H1 (cell line): ENCODE measurements at regions not wholly inside any gene's neighbourhood (a gene's known extent, or its start where the extent isn't known, plus 50 kb on each side); places are given as distances from the start of the nearest gene placed in this dataset.

ENCODE experiments used
- CTCF ChIA-PET: fragments of 300-600 bp; sonication (Branson Sonifier 250); formaldehyde crosslinking; loops from one replicate; lab custom pipeline; 2021; ENCODE audit not compliant: partially characterized antibody; lab: Charles Lee
- POLR2A ChIA-PET: fragments of 300-600 bp; sonication (Branson Sonifier 250); formaldehyde crosslinking; loops from one replicate; lab custom pipeline; 2021; ENCODE audit warnings: inconsistent platforms; ENCODE audit not compliant: partially characterized antibody; lab: Charles Lee
- DNase-seq, 2 experiments: peaks; one replicate each; pipeline versions ENCODE4 v3.0.0 to v3.0.0-alpha.2; 2010 to 2022; ENCODE audit warnings: low spot score in 2 of 2, low read depth in 1 of 2, mixed read lengths in 1 of 2
- FAIRE-seq: peaks from 2 replicates; lab custom pipeline; 2011; peaks lifted over from hg19 to GRCh38; lab: Jason Lieb, UNC
- H2AFZ ChIP-seq: 2 replicates; pipeline ENCODE4 v1.8.1; 2012; ENCODE audit warnings: low read length, inconsistent platforms
- H2AK5ac ChIP-seq: 2 replicates; pipeline ENCODE4 v1.6.1; 2013; ENCODE audit warnings: low read depth, low read length
- H2BK120ac ChIP-seq: replicated peaks from 2 replicates; pipeline ENCODE3; 2013; ENCODE audit warnings: low read depth, low read length, inconsistent platforms
- H2BK12ac ChIP-seq: 2 replicates; pipeline ENCODE4 v1.6.1; 2013; ENCODE audit warnings: low read depth, low read length
- H2BK15ac ChIP-seq: 2 replicates; pipeline ENCODE4 v1.6.1; 2013; ENCODE audit warnings: low read length
- H2BK20ac ChIP-seq: 2 replicates; pipeline ENCODE4 v1.6.1; 2013; ENCODE audit warnings: low read length
- H2BK5ac ChIP-seq: 2 replicates; pipeline ENCODE4 v1.6.1; 2013; ENCODE audit warnings: low read depth, low read length
- H3K14ac ChIP-seq: 2 replicates; pipeline ENCODE4 v1.6.1; 2013; ENCODE audit warnings: inconsistent platforms; ENCODE audit not compliant: insufficient read length
- H3K18ac ChIP-seq: 2 replicates; pipeline ENCODE4 v1.6.1; 2013; ENCODE audit warnings: low read length; ENCODE audit errors: extremely low read depth
- H3K23ac ChIP-seq: 2 replicates; pipeline ENCODE4 v1.6.1; 2013; ENCODE audit warnings: inconsistent platforms; ENCODE audit not compliant: insufficient read length
- H3K23me2 ChIP-seq: 2 replicates; pipeline ENCODE4 v1.6.1; 2013; ENCODE audit warnings: low read depth, low read length
- H3K27ac ChIP-seq: 2 replicates; pipeline ENCODE4 v1.6.1; 2011; ENCODE audit warnings: low read depth, low read length, inconsistent platforms
- H3K27me3 ChIP-seq, 4 experiments: replicated peaks in 1 of 4; 1 replicate in 1 of 4; 2 replicates in 3 of 4; pipeline versions ENCODE4 v1.6.1 to v1.8.1; 2011 to 2013; ENCODE audit warnings: low read length in 3 of 4, mild to moderate bottlenecking in 3 of 4, inconsistent platforms in 2 of 4, mixed read lengths in 2 of 4, moderate library complexity in 1 of 4; ENCODE audit not compliant: control insufficient read depth in 3 of 4, insufficient read depth in 3 of 4; ENCODE audit errors: extremely low read depth in 1 of 4
- H3K36me3 ChIP-seq, 4 experiments: 2 replicates each; pipeline versions ENCODE4 v1.6.1 to v1.8.1; 2011 to 2013; ENCODE audit warnings: mild to moderate bottlenecking in 4 of 4, low read length in 3 of 4, moderate library complexity in 2 of 4, control low read depth in 1 of 4, inconsistent platforms in 1 of 4; ENCODE audit not compliant: insufficient read depth in 4 of 4, control insufficient read depth in 2 of 4
- H3K4ac ChIP-seq: replicated peaks from 2 replicates; pipeline ENCODE3; 2013; ENCODE audit warnings: low read length, low read depth, mixed read lengths, inconsistent platforms; ENCODE audit not compliant: insufficient read length
- H3K4me1 ChIP-seq, 4 experiments: replicated peaks in 1 of 4; 1 replicate in 1 of 4; 2 replicates in 3 of 4; pipeline versions ENCODE4 v1.6.1 to v1.8.1; 2011 to 2013; ENCODE audit warnings: low read length in 3 of 4, inconsistent platforms in 2 of 4, mixed read lengths in 1 of 4; ENCODE audit not compliant: insufficient read depth in 4 of 4, control insufficient read depth in 3 of 4
- H3K4me2 ChIP-seq, 2 experiments: 2 replicates each; pipeline versions ENCODE4 v1.6.1 to v1.8.1; 2011 to 2013; ENCODE audit warnings: low read depth in 2 of 2, low read length in 2 of 2, control low read depth in 1 of 2, inconsistent platforms in 1 of 2, mild to moderate bottlenecking in 1 of 2; ENCODE audit not compliant: insufficient read depth in 1 of 2
- H3K4me3 ChIP-seq, 4 experiments: fragments of 200-600, 300-600 bp in 1 of 4; sonication (generic), shearing (Covaris generic), sonication (Bioruptor Twin) in 1 of 4; 2 replicates each; pipeline versions ENCODE4 v1.5.1 to v1.8.1; 2011 to 2016; ENCODE audit warnings: low read length in 4 of 4, low read depth in 3 of 4, control low read depth in 2 of 4, inconsistent platforms in 2 of 4, mild to moderate bottlenecking in 2 of 4, mixed read lengths in 1 of 4, moderate library complexity in 1 of 4; ENCODE audit not compliant: insufficient read depth in 2 of 4; ENCODE audit errors: extremely low read depth in 1 of 4
- H3K56ac ChIP-seq: replicated peaks from 2 replicates; pipeline ENCODE3; 2013; ENCODE audit warnings: low read depth, mild to moderate bottlenecking, mixed read lengths, low read length, inconsistent platforms; ENCODE audit not compliant: insufficient read length
- H3K79me1 ChIP-seq: 2 replicates; pipeline ENCODE4 v1.6.1; 2013; ENCODE audit warnings: low read depth, low read length, control low read depth
- H3K79me2 ChIP-seq, 2 experiments: 2 replicates each; pipeline versions ENCODE4 v1.6.1 to v1.8.1; 2012 to 2013; ENCODE audit warnings: low read length in 2 of 2, mild to moderate bottlenecking in 2 of 2, inconsistent platforms in 1 of 2; ENCODE audit not compliant: insufficient read depth in 2 of 2, control insufficient read depth in 1 of 2
- H3K9ac ChIP-seq, 4 experiments: replicated peaks in 1 of 4; 1 replicate in 1 of 4; 2 replicates in 3 of 4; pipeline versions ENCODE4 v1.6.1 to v1.8.1; 2011 to 2013; ENCODE audit warnings: low read depth in 3 of 4, low read length in 3 of 4, control low read depth in 2 of 4, mild to moderate bottlenecking in 2 of 4, moderate library complexity in 2 of 4, inconsistent platforms in 1 of 4; ENCODE audit errors: extremely low read depth in 1 of 4
- H3K9me3 ChIP-seq, 2 experiments: 2 replicates each; pipeline versions ENCODE4 v1.6.1 to v1.8.1; 2012 to 2013; ENCODE audit warnings: mild to moderate bottlenecking in 2 of 2, moderate library complexity in 2 of 2, control low read depth in 1 of 2, inconsistent platforms in 1 of 2, low read depth in 1 of 2, low read length in 1 of 2, mixed read lengths in 1 of 2; ENCODE audit not compliant: insufficient read depth in 2 of 2
- H4K20me1 ChIP-seq, 2 experiments: replicated peaks in 1 of 2; 2 replicates each; pipeline versions ENCODE3 to v1.8.1; 2011 to 2013; ENCODE audit warnings: inconsistent platforms in 2 of 2, low read length in 2 of 2, mild to moderate bottlenecking in 1 of 2; ENCODE audit not compliant: insufficient read depth in 2 of 2, control insufficient read depth in 1 of 2
- H4K5ac ChIP-seq: 2 replicates; pipeline ENCODE4 v1.6.1; 2013; ENCODE audit warnings: low read length, low read depth, mixed read lengths, inconsistent platforms; ENCODE audit not compliant: insufficient read length
- H4K8ac ChIP-seq: 2 replicates; pipeline ENCODE4 v1.8.0; 2013; ENCODE audit warnings: mild to moderate bottlenecking, moderate library complexity, low read length, inconsistent platforms; ENCODE audit not compliant: insufficient read depth; ENCODE audit errors: extremely low read depth
- H4K91ac ChIP-seq: replicated peaks from 2 replicates; pipeline ENCODE3; 2013; ENCODE audit warnings: low read length, mixed read lengths, inconsistent platforms; ENCODE audit not compliant: insufficient read length
- CEBPB ChIP-seq: IDR thresholded peaks from 2 replicates; pipeline ENCODE4 v1.6.1; 2012; ENCODE audit warnings: low read depth, low read length
- CHD2 ChIP-seq: IDR thresholded peaks from 2 replicates; pipeline ENCODE4 v1.6.1; 2012; ENCODE audit warnings: low read length, improper control_type of control experiment
- KDM1A ChIP-seq: fragments of 200-600, 300-600 bp; sonication (generic); IDR thresholded peaks from 2 replicates; pipeline ENCODE4 v1.7.1; 2016; ENCODE audit warnings: mild to moderate bottlenecking, low read length, borderline replicate concordance
- KDM4A ChIP-seq: IDR thresholded peaks from one replicate; pipeline ENCODE4 v1.7.1; 2012; ENCODE audit warnings: low read depth, mild to moderate bottlenecking, moderate library complexity, low read length, inconsistent platforms; ENCODE audit not compliant: severe bottlenecking
- KDM5A ChIP-seq: fragments of 200-600 bp; IDR thresholded peaks from 2 replicates; pipeline ENCODE4 v1.7.1; 2012; ENCODE audit warnings: mild to moderate bottlenecking, low read length, inconsistent platforms, mixed read lengths
- MAFK ChIP-seq: IDR thresholded peaks from 2 replicates; pipeline ENCODE4 v1.6.1; 2012; ENCODE audit warnings: low read depth, mild to moderate bottlenecking, improper control_type of control experiment, low read length
- POLR2AphosphoS5 ChIP-seq: IDR thresholded peaks from 2 replicates; pipeline ENCODE4 v1.6.1; 2011; ENCODE audit warnings: low read depth, low read length
- POU5F1 ChIP-seq: IDR thresholded peaks from 2 replicates; pipeline ENCODE4 v1.6.1; 2011; ENCODE audit warnings: low read depth, mild to moderate bottlenecking, low read length, moderate library complexity
- RFX5 ChIP-seq: IDR thresholded peaks from 2 replicates; pipeline ENCODE4 v1.6.1; 2011; ENCODE audit warnings: low read depth, low read length, improper control_type of control experiment, borderline replicate concordance
- SIX5 ChIP-seq: IDR thresholded peaks from 2 replicates; pipeline ENCODE4 v1.6.1; 2011; ENCODE audit warnings: mild to moderate bottlenecking, low read depth, low read length
- SP1 ChIP-seq: IDR thresholded peaks from 2 replicates; pipeline ENCODE4 v1.6.1; 2011; ENCODE audit warnings: low read depth, low read length
- TCF12 ChIP-seq: IDR thresholded peaks from 2 replicates; pipeline ENCODE4 v1.6.1; 2011; ENCODE audit warnings: low read depth, mild to moderate bottlenecking, low read length
- ZNF274 ChIP-seq: IDR thresholded peaks from 2 replicates; pipeline ENCODE4 v1.7.0; 2012; ENCODE audit warnings: low read length, borderline replicate concordance; ENCODE audit errors: extremely low read depth
- WGBS, 2 experiments: shearing (Covaris generic) in 1 of 2; methylation state at CpG; one replicate each; pipeline versions ENCODE4 v1.1.6 to v1.1.7; 2013 to 2015; ENCODE audit warnings: low lambda C conversion rate in 2 of 2, mixed read lengths in 2 of 2, inconsistent platforms in 1 of 2, low coverage in 1 of 2, missing lambda C conversion rate in 1 of 2; ENCODE audit not compliant: insufficient replicate concordance in 2 of 2, insufficient coverage in 1 of 2, insufficient read length in 1 of 2; ENCODE audit errors: extremely low coverage in 1 of 2, missing lambda C conversion rate in 1 of 2; 5-methylcytosine and 5-hydroxymethylcytosine counted together
- TF ChIP-seq, protein P1 (sequence below): IDR thresholded peaks from 2 replicates; pipeline ENCODE4 v1.6.1; 2011; ENCODE audit warnings: low read length, improper control_type of control experiment
- TF ChIP-seq, protein P2 (sequence below): IDR thresholded peaks from 2 replicates; pipeline ENCODE4 v1.6.1; 2012; ENCODE audit warnings: inconsistent platforms

DNA sequence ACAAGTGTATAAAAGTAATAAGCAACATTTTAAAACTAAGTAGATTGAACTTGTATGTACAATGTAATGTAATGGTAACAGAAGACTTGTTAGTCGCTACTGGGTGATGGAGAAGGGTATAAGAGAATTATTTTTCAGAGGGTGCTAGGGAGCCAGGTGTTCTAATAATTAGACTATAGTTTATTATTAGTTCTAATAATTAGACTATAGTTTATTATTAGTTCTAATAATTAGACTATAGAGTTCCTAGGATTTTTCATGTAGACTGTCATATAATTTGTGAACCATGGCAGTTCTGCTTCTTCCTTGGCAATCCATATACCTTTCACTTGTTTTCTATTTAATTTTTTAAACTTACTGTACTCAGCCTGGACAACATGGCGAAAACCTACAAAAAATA is 117.3 kb upstream of the TSPAN5 start:
- Histone ChIP-seq H3K56ac (no peak overlapping the region), H3K4ac (no peak overlapping the region), H4K91ac (no peak overlapping the region), H4K5ac (no peak overlapping the region), H4K20me1 (no peaks in the 10 kb centered on the region), H3K23ac (no peak overlapping the region), H2BK15ac (no peak overlapping the region), H2BK12ac (no peak overlapping the region), H3K14ac (no peak overlapping the region), H3K9ac (no peak overlapping the region), H2AFZ (no peak overlapping the region), H3K4me1 (peaks cover 0 to 2% (median 0%) of the 10 kb centered on the region in 4 experiments; a peak in 1 of 7 replicates), H2BK20ac (no peak overlapping the region), H3K4me3 (no peak overlapping the region), H2BK120ac (no peak overlapping the region), H2AK5ac (no peak overlapping the region), H3K36me3 (no peaks in the 10 kb centered on the region), H2BK5ac (no peak overlapping the region), H3K27me3 (no peaks in the 10 kb centered on the region; a peak in 1 of 7 replicates), H3K9me3 (no peaks in the 10 kb centered on the region), H3K27ac (no peak overlapping the region), H3K79me1 (no peaks in the 10 kb centered on the region), H3K18ac (no peak overlapping the region), H3K79me2 (no peaks in the 10 kb centered on the region), H4K8ac (no peak overlapping the region), H3K23me2 (no peaks in the 10 kb centered on the region; the same call in 1 of the 2 replicates), H3K4me2 (no peak overlapping the region)
- FAIRE-seq: no peak
- POLR2A ChIA-PET: no interaction called here
- WGBS, 2 experiments: 91% methylated on average over 2 of the region's 2 CpGs; no CpG with 5 or more reads in 1 of the 2 experiments
- DNase-seq: no peak
- CTCF ChIA-PET: no interaction called here
- TF ChIP-seq SP1 (no peak), ZNF274 (no peak), CEBPB (no peak), KDM5A (no peak), POLR2AphosphoS5 (no peak), CHD2 (no peak), TCF12 (no peak), SIX5 (no peak), KDM1A (no peak), KDM4A (no peak), MAFK (no peak), RFX5 (no peak), POU5F1 (no peak)
- TF ChIP-seq, protein P1, sequence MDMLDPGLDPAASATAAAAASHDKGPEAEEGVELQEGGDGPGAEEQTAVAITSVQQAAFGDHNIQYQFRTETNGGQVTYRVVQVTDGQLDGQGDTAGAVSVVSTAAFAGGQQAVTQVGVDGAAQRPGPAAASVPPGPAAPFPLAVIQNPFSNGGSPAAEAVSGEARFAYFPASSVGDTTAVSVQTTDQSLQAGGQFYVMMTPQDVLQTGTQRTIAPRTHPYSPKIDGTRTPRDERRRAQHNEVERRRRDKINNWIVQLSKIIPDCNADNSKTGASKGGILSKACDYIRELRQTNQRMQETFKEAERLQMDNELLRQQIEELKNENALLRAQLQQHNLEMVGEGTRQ: no peak
- TF ChIP-seq, protein P2, sequence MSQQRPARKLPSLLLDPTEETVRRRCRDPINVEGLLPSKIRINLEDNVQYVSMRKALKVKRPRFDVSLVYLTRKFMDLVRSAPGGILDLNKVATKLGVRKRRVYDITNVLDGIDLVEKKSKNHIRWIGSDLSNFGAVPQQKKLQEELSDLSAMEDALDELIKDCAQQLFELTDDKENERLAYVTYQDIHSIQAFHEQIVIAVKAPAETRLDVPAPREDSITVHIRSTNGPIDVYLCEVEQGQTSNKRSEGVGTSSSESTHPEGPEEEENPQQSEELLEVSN: no peak
